ENCODE measurements at regions not wholly inside any gene's neighbourhood (a gene's known extent, or its start where the extent isn't known, plus 50 kb on each side); places are given as distances from the start of the nearest gene placed in this dataset.

GRCh38 chr2:75853436-75853835, 142.7 kb upstream of the GCFC2 start:
- H3K27ac ChIP-seq (ENCODE audit: low read depth in 2 of 2, low read length in 1 of 2) = no peak overlapping the region
- H3K9me3 ChIP-seq = no peaks in the 10 kb centered on the region
- no peaks in the 10 kb centered on the region for H4K20me1 ChIP-seq (ENCODE audit: insufficient read depth)
- no peak for DNase-seq
- no peaks in the 10 kb centered on the region for H3K9me2 ChIP-seq
- no peak overlapping the region for H3K9ac ChIP-seq
- POLR2A ChIA-PET = no interaction called here
- H3K4me1 ChIP-seq (ENCODE audit: control insufficient read depth in 1 of 2, insufficient read depth in 2 of 2, low read depth in 1 of 2, low read length in 1 of 2) = no peaks in the 10 kb centered on the region; a peak in 1 of 4 replicates
- no peaks in the 10 kb centered on the region for H3K36me3 ChIP-seq (replicated peaks in 1 of 2; ENCODE audit: control insufficient read depth in 1 of 2, insufficient read depth in 2 of 2, low read length in 1 of 2)
- TF ChIP-seq EZH2phosphoT487 (IDR thresholded peaks at IDR 0.05; ENCODE audit: borderline replicate concordance, low read depth) (no peak), REST (IDR thresholded peaks at IDR 0.05; ENCODE audit: low read depth, low read length) (no peak), MEF2A (IDR thresholded peaks at IDR 0.05; ENCODE audit: borderline replicate concordance, low read depth) (no peak), TCF12 (IDR thresholded peaks at IDR 0.05) (no peak), FOXM1 (IDR thresholded peaks at IDR 0.05; ENCODE audit: low read depth) (no peak), NRF1 (IDR thresholded peaks at IDR 0.05; ENCODE audit: low read depth, low read length) (no peak), YY1 (IDR thresholded peaks at IDR 0.05; ENCODE audit: low read depth) (no peak), USF1 (IDR thresholded peaks at IDR 0.05; ENCODE audit: borderline replicate concordance, low read depth) (no peak), JUND (IDR thresholded peaks at IDR 0.05) (no peak)
- no peaks in the 10 kb centered on the region for H3K79me2 ChIP-seq (ENCODE audit: insufficient read depth)
- no peaks in the 10 kb centered on the region for H3K27me3 ChIP-seq (ENCODE audit: insufficient read depth)
- no peak overlapping the region for H2AFZ ChIP-seq (ENCODE audit: low read depth)
- H3K4me2 ChIP-seq = no peak overlapping the region
- no peak overlapping the region for H3K4me3 ChIP-seq (ENCODE audit: low read depth in 2 of 2, low read length in 1 of 2)
- CTCF ChIA-PET = no interaction called here
- no peaks in the 10 kb centered on the region for H3F3A ChIP-seq (replicated peaks; ENCODE audit: insufficient read depth)

- no peaks in the 10 kb centered on the region for H3F3A ChIP-seq (replicated peaks; ENCODE audit: insufficient read depth)
- ChIA-PET CTCF (no interaction called here), POLR2A (no interaction called here)
- H3K9ac ChIP-seq = no peak overlapping the region
- no peaks in the 10 kb centered on the region for H3K27me3 ChIP-seq (ENCODE audit: insufficient read depth)
- no peaks in the 10 kb centered on the region for H3K79me2 ChIP-seq (ENCODE audit: insufficient read depth)
- H3K36me3 ChIP-seq (replicated peaks in 1 of 2; ENCODE audit: control insufficient read depth in 1 of 2, insufficient read depth in 2 of 2, low read length in 1 of 2) = no peaks in the 10 kb centered on the region
- H3K4me1 ChIP-seq (ENCODE audit: control insufficient read depth in 1 of 2, insufficient read depth in 2 of 2, low read depth in 1 of 2, low read length in 1 of 2) = no peaks in the 10 kb centered on the region; a peak in 1 of 4 replicates
- TF ChIP-seq TEAD4 (IDR thresholded peaks at IDR 0.05; ENCODE audit: borderline replicate concordance, insufficient read depth) (no peak), REST (IDR thresholded peaks at IDR 0.05; ENCODE audit: low read depth, low read length) (no peak), FOXM1 (IDR thresholded peaks at IDR 0.05; ENCODE audit: low read depth) (no peak), ZBTB33 (IDR thresholded peaks at IDR 0.05; ENCODE audit: borderline replicate concordance, low read depth) (no peak), RCOR1 (IDR thresholded peaks at IDR 0.05; ENCODE audit: low read length) (no peak), SIN3A (IDR thresholded peaks at IDR 0.05; ENCODE audit: borderline replicate concordance, low read depth, low read length) (no peak), MXI1 (IDR thresholded peaks at IDR 0.05; ENCODE audit: low read depth, low read length) (no peak), GABPA (IDR thresholded peaks at IDR 0.05; ENCODE audit: low read depth) (no peak), MEF2A (IDR thresholded peaks at IDR 0.05; ENCODE audit: borderline replicate concordance, low read depth) (no peak), CHD2 (IDR thresholded peaks at IDR 0.05; ENCODE audit: low read length, partially characterized antibody) (no peak)
- WGBS (ENCODE audit: low lambda C conversion rate) = 77% methylated on average over 2 of the region's 2 CpGs
- DNase-seq = no peak
- H3K9me3 ChIP-seq = no peaks in the 10 kb centered on the region
- no peaks in the 10 kb centered on the region for H3K9me2 ChIP-seq
- no peak overlapping the region for H2AFZ ChIP-seq (ENCODE audit: low read depth)
- H3K4me3 ChIP-seq (ENCODE audit: low read depth in 2 of 2, low read length in 1 of 2) = no peak overlapping the region
- H4K20me1 ChIP-seq (ENCODE audit: insufficient read depth) = no peaks in the 10 kb centered on the region
- no peak overlapping the region for H3K4me2 ChIP-seq
- H3K27ac ChIP-seq (ENCODE audit: low read depth in 2 of 2, low read length in 1 of 2) = no peak overlapping the region
Measured at GRCh38 chr2:75852639-75853038, 141.9 kb upstream of the GCFC2 start.
